Astrocyte (in vitro differentiated cells and primary cell): ENCODE measurements at regions not wholly inside any gene's neighbourhood (a gene's known extent, or its start where the extent isn't known, plus 50 kb on each side); places are given as distances from the start of the nearest gene placed in this dataset.

Source experiments
- EZH2 ChIP-seq: IDR thresholded peaks from 2 replicates; pipeline ENCODE4 v1.6.1; 2012; ENCODE audit warnings: mild to moderate bottlenecking, low read length, inconsistent platforms; ENCODE audit not compliant: insufficient read depth
- TF ChIP-seq, protein P1 (sequence below): IDR thresholded peaks from 2 replicates; pipeline ENCODE4 v1.5.1; 2011; ENCODE audit warnings: low read depth, mild to moderate bottlenecking, inconsistent platforms, low read length, moderate library complexity; ENCODE audit not compliant: insufficient read depth

DNA sequence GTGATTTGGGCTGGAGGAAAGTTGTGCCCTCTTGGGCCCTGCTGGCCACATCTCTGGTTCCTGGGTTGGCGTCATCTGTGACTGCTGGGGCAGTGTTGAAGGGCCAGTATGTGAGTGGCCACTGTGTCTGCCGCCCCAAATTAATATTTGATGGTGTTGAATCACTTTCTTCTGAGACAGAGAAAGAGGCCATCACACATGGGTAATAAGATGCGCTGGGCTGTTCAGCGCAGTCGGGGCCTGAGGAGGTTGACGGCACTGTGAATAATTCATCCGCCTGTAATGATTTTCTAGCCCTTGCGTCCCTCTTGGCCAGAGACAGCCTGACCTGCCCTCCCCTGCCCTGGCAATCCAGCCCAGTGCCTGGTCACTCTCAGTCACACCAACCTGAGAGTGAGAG is 56.2 kb upstream of the BEGAIN start:
- TF ChIP-seq, protein P1, sequence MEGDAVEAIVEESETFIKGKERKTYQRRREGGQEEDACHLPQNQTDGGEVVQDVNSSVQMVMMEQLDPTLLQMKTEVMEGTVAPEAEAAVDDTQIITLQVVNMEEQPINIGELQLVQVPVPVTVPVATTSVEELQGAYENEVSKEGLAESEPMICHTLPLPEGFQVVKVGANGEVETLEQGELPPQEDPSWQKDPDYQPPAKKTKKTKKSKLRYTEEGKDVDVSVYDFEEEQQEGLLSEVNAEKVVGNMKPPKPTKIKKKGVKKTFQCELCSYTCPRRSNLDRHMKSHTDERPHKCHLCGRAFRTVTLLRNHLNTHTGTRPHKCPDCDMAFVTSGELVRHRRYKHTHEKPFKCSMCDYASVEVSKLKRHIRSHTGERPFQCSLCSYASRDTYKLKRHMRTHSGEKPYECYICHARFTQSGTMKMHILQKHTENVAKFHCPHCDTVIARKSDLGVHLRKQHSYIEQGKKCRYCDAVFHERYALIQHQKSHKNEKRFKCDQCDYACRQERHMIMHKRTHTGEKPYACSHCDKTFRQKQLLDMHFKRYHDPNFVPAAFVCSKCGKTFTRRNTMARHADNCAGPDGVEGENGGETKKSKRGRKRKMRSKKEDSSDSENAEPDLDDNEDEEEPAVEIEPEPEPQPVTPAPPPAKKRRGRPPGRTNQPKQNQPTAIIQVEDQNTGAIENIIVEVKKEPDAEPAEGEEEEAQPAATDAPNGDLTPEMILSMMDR = no peak
- no peak for TF ChIP-seq EZH2
